LNCAP (cell line): ENCODE measurements at regions not wholly inside any gene's neighbourhood (a gene's known extent, or its start where the extent isn't known, plus 50 kb on each side); places are given as distances from the start of the nearest gene placed in this dataset.

Experiments used
- CTCF ChIP-seq: fragments of 450-650 bp; IDR thresholded peaks from 2 replicates; pipeline ENCODE4 v1.5.1; 2017; ENCODE audit warnings: mild to moderate bottlenecking

- no peak for TF ChIP-seq CTCF
These were observed 496.7 kb downstream of the EBF1 start for GRCh38 chr5:158602981-158603380.

GRCh38 chr5:158601118-158601517 lies 498.6 kb downstream of the EBF1 start:
- no peak for TF ChIP-seq CTCF

GRCh38 chr5:158600679-158601078 lies 499.0 kb downstream of the EBF1 start:
- no peak for TF ChIP-seq CTCF

- no peak for TF ChIP-seq CTCF
These were observed 500.6 kb downstream of the EBF1 start for GRCh38 chr5:158599157-158599556.

GRCh38 chr5:158594595-158595242 lies 505.0 kb downstream of the EBF1 start:
- TF ChIP-seq CTCF, result no peak

- no peak for TF ChIP-seq CTCF
These were observed 505.8 kb downstream of the EBF1 start for GRCh38 chr5:158593925-158594324.

- no peak for TF ChIP-seq CTCF
These were observed 508.3 kb downstream of the EBF1 start for GRCh38 chr5:158591301-158591863.
